GM12872 (cell line): ENCODE measurements at regions not wholly inside any gene's neighbourhood (a gene's known extent, or its start where the extent isn't known, plus 50 kb on each side); places are given as distances from the start of the nearest gene placed in this dataset.

Experiments used
- CTCF ChIP-seq: IDR thresholded peaks from 3 replicates; pipeline ENCODE4 v1.5.1; 2011; ENCODE audit warnings: low read depth, mild to moderate bottlenecking, low read length, moderate library complexity; ENCODE audit not compliant: insufficient read depth

GRCh38 chr1:25116832-25117231 lies 115.5 kb downstream of the SYF2 start:
- TF ChIP-seq CTCF, result no peak

- TF ChIP-seq CTCF, result no peak
These were observed 118.6 kb downstream of the SYF2 start for GRCh38 chr1:25113731-25114130.

GRCh38 chr1:25113086-25113485 lies 119.2 kb downstream of the SYF2 start:
- TF ChIP-seq CTCF, result no peak

- no peak for TF ChIP-seq CTCF
These were observed 119.9 kb downstream of the SYF2 start for GRCh38 chr1:25112400-25112799.

- no peak for TF ChIP-seq CTCF
These were observed 120.6 kb downstream of the SYF2 start for GRCh38 chr1:25111706-25112105.

- no peak for TF ChIP-seq CTCF
These were observed 121.8 kb downstream of the SYF2 start for GRCh38 chr1:25110485-25110884.

GRCh38 chr1:25110036-25110435 lies 122.3 kb downstream of the SYF2 start:
- TF ChIP-seq CTCF, result no peak

- TF ChIP-seq CTCF, result no peak
These were observed 122.8 kb downstream of the SYF2 start for GRCh38 chr1:25109531-25109951.
